Astrocyte (in vitro differentiated cells and primary cell): ENCODE measurements at regions not wholly inside any gene's neighbourhood (a gene's known extent, or its start where the extent isn't known, plus 50 kb on each side); places are given as distances from the start of the nearest gene placed in this dataset.

Experiments
- CTCF ChIP-seq: IDR thresholded peaks from 2 replicates; pipeline ENCODE4 v1.5.1; 2011; ENCODE audit warnings: low read depth, mild to moderate bottlenecking, inconsistent platforms, low read length, moderate library complexity; ENCODE audit not compliant: insufficient read depth
- EZH2 ChIP-seq: IDR thresholded peaks from 2 replicates; pipeline ENCODE4 v1.6.1; 2012; ENCODE audit warnings: mild to moderate bottlenecking, low read length, inconsistent platforms; ENCODE audit not compliant: insufficient read depth

GRCh38 chr4:100569196-100569595 lies 51.4 kb upstream of the EMCN start:
- TF ChIP-seq EZH2 (no peak), CTCF (no peak)
